Activated naive CD4-positive, alpha-beta T cell treated with Interleukin-2 at 50 U/mL for 16 hours (primary cell): ENCODE measurements at regions not wholly inside any gene's neighbourhood (a gene's known extent, or its start where the extent isn't known, plus 50 kb on each side); places are given as distances from the start of the nearest gene placed in this dataset.
"Not testable (repeated sequence)": the region's sequence is repeated elsewhere in the genome, so short reads cannot be mapped to it uniquely, and the experiment has no call there.

Source experiments
- DNase-seq: peaks from one replicate; pipeline ENCODE4 v3.0.0-alpha.2; 2020

DNA sequence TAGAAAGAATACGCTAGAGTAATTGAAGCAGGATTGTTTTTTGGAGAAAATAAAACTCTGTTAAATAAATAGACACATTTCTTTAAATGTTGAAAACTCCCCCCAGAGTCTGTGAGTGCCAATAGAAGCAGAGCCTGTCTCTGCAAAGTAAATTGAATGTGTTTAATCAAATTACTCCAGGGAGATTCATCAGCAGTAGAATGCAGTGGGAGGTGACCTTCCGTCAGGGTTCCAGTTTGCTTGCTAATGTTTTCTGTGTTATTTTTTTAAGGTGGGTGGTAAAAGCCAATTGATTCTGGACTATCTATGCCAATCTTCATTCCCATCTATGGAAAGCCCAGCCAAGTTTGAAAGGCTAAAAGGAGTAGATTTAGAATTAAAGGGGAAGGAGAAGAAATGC is 612.4 kb upstream of the GRM7 start:
- no peak for DNase-seq

DNA sequence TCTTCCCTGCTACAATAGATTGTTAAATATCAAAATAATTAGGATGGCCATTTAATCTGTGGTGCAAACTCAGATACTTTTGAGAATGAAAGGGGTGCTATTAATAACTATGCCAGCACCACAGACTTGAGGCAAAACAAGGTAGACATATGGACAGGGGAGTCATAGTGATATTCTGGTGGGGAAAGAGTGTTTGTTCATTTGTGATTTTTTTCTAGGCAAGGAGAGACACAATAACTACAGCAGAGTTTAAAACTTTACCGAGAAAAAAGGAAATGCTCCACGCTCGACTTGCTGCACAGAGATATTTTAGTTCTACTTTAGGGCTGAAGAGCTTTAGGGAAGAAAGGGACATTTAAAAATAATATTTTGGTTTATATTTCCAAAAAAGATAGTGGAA is 611.2 kb upstream of the GRM7 start:
- no peak for DNase-seq

DNA sequence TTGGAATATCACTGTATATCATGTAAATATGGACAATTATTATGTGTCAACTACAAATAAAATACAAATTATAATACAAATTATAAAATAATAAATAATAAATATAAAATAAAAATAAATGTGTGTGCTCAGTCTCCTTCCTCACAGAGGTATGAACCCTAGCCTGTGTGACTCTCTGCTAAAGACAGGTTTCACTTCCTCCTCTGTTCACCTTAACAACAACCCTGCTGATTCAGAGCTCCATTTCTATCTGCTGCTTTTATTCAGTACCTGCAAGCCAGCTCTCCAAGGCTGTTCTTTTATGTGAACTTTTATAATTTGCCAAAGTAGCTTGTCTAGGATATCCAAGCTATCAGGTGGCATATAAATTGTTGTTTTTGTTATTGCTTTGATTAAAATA is 610.7 kb upstream of the GRM7 start:
- no peak for DNase-seq

DNA sequence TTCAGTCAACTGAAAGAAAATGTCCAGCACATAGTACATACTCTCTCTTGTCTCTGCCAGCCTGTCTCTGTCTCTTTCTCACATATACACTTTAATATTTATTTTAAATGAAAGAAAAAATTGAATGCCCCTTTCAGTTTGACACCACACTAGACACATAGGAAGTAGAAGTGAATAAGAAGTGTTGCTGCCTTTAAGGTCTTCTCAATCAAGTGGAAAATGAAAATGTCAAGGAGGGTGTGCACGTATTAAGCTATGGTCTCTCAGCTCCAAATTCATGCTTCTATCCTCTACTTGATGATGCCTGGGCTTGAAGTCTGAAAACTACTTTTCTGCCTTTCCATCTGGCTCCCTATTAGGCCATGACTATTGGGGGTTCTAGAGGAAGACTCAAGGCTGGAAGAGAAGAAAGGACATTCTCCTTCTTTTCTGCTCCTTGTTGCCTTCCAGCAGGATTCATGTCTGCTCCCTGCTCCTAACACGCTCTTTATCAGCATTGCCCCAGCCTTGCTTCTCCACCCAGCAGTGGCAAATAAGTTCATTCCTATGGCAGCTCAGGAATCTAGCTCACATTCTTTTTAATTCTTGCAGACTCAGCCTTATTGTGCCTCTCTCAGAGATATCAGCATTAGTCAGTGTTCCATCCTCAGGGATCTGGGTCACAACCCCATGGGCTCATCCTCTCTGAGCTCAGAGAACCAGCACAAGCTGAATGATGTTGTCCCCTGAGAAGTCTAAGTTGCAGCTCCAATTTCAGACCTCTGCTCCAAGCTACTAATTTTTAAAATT is 609.1 kb upstream of the GRM7 start:
- no peak for DNase-seq

DNA sequence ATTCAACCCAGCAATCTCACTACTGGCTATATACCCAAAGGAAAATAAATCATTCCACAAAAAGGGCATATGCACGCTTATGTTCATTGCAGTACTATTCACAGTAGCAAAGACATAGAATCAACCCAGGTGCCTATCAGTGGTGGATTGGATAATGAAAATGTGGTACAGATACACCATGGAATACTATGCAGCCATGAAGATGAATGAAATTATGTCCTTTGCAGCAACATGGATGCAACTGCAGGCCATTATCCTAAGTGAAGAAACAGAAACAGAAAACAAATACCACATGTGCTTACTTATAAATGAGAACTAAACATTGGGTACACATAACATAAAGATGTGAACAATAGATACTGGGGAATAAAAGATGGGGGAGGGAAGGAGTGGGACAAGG is 606.4 kb upstream of the GRM7 start:
- DNase-seq: no peak

DNA sequence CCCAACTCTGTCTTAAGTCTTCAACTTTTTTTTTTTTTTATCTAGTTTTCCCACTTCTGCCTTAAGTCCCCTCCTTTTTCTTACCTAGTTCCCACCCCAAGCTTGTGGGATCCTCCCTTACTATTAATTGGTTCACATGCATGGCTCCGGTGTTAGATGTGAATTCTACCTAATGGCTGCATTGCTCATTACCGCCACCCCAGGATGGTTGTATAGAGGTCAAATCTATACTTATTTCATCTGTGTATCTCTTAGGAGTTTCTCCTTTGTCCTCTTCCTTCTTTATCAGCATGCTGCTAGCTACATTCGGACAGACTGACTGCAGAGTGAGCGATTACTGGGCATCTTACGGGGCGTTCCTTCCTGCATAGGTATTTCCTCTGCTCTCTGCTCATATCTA is 605.7 kb upstream of the GRM7 start:
- DNase-seq: no peak

DNA sequence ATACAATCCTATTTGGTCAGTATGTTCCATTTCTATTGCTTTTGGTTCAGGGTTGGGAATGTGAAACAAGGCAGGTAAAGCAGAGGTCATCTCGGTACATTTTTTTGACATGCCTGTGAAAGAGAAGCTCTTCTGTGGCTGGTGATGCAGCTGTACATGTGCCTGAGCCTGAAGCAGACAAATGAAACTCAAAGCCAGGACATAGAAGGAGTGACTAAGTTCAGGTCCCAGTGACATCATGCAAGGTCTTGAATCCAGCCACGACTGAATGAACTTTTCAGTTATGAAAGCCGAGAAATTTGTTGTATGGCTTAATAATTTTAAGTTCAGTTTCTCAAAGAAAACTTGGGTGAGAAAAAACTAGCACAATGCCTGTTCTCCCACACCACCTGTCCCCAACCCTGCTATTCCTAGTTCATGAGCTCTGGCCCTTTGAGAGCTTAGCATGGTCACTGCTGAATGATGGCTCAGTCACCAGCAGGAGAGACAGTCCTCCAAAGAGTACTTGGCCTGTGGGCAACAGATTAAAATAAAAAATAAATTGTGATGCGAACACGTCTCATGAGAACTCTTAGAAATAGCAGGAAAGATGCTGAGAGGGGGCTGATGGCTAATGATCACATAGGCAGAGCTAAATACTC is 600.2 kb upstream of the GRM7 start:
- no peak for DNase-seq

DNA sequence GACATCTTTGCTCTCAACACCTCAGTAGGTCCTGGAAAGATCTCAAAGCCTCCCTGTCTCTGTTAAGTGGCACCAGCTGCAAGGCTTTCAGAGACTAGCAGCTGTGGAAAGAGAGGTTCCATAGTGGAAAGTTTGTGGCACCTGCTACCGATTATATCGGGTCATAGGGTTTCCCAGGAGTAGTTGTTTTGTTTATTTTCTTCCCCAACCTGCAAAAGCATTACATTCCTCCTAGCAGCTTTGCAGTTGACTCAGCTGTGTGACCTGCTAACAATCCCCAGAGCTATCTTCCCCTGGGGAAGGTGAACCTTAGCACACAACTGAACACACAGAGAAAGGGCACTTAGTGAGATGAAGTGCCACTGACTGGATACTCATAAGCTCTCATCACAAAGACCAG is 598.9 kb upstream of the GRM7 start:
- DNase-seq: no peak

DNA sequence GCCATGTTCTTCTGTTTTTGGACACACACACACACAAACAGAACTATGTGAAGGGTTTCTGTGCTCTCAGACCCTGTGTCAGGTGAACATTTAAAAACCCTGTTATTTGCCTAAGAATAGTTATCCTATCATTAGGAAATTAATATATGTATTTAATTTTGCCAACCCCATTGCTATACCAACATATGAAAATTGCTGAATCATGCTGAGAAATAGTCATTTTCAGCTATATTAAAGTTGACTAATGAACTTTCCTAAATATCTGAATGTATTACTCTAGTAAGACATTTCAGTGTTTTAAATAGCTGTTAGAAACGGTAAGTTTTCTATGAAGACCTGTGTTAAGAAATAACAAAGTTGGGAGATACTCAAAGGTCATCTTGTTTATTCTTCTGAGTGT is 596.9 kb upstream of the GRM7 start:
- DNase-seq: no peak

DNA sequence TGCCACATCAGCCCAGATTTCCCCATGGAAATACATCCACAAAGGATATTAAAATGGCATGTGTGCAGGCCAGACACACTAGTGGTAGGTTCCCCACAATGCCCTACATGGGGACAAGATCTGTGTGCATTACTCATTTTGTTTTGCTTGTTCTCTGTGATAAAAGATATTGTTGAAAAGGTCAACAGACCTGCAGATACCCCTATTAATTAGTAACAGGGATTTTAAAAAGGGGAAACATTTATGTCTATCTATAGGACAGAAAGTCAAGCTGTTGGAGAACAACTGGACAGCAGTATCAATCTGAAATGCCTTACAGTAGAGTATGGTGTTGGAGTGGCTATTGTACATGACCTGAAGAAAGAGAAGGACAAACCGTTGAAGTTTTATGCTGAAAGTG is 596.0 kb upstream of the GRM7 start:
- DNase-seq: no peak

DNA sequence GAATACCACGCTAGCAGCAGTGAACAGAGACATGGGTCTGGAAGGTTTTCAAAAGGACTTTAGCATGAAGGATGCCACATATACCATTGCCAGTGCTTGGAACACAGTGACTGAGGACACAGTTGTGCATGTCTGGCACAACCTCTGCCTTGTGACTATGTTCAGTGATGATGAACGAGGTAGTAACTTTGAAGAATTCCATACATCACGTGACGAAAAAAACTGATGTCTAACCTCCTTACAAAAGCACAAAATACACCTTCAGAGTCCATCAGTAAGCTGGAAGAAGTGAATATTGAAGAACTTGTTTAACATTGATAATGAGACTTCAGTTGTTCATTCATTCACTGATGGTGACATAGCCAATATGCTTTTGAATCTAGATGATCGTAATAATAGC is 594.8 kb upstream of the GRM7 start:
- DNase-seq: no peak

DNA sequence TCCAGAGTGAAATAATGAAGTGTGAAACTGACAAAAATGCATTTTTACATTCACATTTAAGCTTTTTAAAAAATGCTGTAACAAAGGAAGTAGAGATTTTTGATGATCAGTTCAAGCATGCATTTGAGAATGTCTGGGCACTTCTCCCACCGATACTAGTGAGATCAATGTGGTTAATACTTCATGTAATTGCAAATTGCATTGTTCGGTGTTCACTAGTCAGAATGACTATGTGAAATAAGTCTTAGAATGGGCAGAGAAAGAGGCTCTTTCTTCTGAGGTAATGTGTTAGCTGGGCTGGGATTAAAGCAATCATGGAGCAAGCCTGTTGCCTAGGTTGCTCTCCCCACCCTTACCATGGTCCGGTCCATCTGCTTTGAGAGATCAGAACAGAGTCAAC is 587.0 kb upstream of the GRM7 start:
- no peak for DNase-seq

DNA sequence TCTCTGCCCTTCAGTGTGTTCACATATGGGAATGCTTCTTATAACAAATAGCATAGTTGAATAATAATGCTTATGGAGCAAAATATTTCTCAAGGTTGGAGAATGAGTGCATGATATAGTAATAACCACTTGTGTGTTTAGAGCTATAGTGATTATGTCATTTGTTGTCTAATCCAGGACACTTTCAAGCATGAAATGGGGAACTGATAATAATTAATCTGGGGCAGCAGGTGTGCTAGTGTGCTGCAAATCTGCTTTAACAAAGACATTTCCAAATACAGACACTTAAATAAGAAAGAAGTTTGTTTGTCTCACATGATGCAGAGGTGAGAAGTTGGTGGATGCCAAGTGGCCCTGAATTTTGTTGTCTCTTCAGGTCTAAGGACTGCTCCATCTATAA is 579.3 kb upstream of the GRM7 start:
- DNase-seq: no peak

DNA sequence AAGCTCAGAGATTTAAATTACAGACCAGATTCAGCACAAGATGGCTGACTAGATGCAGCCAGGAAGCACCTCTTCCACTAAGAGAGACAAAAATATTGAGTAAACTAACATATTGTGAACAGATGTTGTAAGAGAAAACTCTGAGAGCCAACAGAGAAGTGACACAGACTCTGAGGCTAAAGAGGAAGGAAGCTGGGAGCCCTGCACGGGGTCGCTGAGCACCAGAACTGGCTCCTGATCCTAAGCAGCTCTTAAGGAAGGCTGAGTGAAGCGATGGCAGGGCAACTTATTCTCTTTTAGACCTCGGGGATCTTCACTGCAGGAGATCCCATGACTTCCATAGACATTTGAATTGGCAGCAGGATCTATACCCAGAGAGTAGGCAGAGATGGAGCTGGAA is 578.0 kb upstream of the GRM7 start:
- no peak for DNase-seq

DNA sequence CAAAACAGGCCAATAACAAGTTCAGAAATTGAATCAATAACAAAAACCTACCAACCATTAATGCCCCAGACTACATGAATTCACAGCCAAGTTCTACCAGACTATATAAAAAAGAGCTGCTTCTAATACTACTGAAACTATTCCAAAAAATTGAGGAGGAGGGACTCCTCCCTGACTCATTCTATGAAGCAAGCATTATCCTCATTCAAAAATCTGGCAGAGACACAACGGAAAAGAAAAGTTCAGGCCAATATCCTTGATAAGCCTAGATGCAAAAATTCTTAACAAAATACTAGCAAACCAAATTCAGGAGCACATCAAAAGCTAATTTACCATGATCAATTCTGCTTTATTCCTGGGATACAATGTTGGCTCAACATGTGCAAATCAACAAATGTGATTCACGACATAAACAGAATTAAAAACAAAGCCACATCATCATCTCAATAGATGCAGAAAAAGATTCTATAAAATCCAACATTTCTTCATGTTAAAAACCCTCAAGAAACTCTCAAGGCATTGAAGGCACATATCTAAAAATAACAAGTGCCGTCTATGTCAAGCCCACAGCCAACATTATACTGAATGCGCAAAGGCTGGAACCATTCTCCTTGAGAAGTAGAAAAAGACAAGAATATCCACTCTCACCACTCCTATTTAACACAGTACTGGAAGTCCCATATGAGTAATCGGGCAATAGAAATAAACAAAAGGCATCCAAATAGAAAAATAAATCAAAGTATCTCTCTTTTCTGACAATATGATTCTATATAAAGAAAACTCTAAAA is 573.6 kb upstream of the GRM7 start:
- no peak for DNase-seq

DNA sequence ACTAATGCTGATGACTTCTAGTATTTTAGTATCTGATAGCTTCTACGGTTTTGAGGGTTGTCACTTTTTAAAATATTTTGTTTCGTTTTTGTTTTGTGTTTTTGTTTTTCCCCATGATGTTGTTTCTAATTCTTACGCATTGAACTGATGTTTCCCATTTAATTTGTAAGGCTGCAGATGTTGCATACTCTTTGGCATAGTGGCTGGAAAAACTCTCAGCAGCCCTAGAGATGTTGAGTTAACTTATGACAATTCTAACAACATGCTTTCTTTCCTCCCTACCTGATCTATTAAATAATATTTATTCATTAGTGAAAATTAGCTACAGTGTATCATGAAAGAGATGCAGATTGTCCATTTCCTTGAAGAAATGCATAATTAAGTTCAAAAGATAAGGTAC is 559.3 kb upstream of the GRM7 start:
- no peak for DNase-seq

DNA sequence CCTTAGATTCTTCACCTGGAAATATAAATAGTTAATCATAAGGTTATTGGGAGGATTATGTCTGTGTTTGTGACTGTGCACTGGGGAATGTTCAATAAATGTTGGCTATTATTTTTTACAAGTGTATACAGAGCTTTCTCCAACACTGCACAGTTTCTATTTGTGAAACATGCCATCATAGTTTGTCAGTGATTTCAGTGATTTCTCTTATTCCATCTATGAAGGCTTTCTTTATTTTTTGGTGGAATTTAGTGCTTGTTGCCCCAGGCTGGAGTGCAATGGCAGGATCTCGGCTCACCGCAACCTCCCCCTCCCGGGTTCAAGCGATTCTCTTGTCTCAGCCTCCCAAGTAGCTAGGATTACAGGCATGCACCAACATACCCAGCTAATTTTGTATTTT is 545.0 kb upstream of the GRM7 start:
- DNase-seq: no peak

DNA sequence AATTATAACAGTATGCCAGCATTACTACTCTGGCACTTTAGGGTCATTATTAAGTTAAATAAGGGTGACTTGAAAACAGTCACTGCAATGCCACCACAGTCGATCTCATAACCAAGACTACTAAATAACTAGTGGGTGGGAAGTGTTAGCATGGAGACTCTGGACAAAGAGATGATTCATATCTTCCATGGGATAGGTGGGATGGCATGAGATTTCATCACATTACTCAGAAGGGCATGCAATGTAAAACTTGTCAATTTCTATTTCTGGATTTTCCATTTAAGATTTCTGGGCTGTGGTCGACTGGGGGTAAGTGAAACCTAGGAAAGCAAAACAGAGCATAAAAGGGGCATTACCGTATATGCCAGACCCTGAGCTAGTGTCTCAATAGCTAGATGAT is 538.9 kb upstream of the GRM7 start:
- no peak for DNase-seq

DNA sequence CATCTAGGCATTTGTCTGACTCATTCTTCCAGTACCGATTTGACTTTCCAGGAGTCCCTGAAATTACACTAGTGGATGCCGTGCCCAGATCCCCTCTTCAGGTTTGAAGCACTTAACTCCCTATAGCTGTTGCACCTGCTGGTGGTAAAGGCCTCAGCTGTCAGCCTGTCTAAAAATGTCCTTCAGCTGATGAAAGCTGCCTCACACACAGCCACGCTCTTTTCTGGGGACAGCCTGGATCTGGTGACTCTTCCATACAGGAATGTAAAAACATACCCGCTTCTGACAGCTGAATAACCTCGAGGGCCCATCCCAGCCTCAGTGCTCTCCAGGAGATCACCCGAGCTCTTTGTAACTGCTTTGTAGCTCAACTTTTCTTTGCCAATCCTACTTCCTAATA is 534.1 kb upstream of the GRM7 start:
- no peak for DNase-seq

DNA sequence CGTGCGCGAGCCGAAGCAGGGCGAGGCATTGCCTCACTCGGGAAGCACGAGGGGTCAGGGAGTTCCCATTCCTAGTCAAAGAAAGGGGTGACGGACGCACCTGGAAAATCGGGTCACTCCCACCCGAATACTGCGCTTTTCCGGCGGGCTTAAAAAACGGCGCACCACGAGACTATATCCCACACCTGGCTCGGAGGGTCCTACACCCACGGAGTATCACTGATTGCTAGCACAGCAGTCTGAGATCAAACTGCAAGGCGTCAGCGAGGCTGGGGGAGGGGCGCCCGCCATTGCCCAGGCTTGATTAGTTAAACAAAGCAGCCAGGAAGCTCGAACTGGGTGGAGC is 520.0 kb upstream of the GRM7 start:
- DNase-seq: not testable (repeated sequence)

DNA sequence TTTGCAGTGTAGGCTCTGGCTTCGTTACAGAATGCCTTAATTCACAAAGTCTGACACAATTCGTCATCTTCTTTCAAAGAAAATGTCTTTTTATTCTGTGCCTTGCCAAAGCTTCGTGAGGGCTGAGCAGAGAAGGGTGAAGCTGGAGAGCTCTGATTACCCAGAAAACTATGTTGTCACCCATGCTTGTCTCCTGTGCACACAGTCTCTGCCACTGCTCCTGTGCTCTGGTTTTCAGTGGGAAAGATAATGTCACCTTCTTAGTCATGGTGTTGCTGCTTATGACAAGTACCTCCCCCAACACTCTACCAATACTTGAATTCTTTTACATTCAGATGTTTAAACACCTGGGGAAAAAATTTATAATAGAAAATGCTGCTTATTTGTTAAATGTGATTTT is 509.2 kb upstream of the GRM7 start:
- DNase-seq: no peak

DNA sequence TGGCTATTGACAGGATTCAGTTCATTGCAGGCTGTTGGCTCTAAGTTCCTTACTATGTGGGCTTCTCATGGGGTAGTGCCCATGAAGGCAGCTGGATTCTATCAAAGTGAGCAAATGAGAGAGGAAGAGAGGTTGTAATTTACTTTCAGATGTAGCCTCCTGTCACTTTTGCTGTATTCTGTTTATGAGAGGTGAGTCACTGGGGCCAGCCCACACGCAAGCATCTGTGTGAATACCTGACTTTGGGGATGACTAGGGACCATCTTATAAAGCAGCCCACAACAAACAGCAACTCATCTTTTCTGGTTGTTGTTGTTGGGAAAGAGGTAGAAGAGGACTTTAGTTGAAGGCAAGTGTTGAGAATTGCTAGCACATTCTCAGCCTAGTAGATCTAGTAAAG is 506.3 kb upstream of the GRM7 start:
- DNase-seq: no peak

DNA sequence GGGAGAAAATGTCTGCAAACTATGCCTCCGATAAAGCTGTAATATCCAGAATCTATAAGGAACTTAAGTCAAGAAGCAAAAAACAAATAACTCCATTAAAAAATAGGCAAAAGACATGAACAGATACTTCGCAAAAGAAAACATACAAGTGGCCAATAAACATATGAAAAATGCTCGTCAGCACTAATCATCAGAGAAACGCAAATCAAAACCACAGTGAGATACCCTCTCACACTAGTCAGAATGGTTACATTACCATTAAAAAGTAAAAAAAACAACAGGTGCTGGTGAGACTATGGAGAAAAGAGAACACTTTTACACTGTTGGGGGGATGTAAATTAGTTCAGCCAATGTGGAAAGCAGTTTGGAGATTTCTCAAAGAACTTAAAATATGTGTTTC is 498.5 kb upstream of the GRM7 start:
- DNase-seq: no peak

DNA sequence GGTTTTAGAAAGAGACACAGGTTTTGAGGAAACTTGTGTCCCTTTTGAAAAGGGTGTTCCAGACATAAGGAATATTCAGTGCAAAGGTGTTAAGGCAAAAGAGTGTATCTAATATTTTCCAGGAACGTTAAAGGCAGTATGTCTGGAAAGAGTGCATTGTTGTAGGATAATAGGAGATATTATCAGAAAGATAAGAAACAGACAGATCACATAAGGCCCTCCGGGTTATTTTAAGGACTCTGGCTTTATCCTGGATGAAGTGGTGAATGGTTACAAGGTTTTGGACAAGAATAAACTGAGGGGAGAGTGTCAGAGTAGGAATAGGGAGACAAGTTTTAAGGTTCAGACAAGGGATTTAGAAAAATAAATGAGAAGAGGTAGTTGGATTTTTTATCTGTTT is 493.7 kb upstream of the GRM7 start:
- DNase-seq: no peak
